GM19035 (cell line): ENCODE measurements at regions not wholly inside any gene's neighbourhood (a gene's known extent, or its start where the extent isn't known, plus 50 kb on each side); places are given as distances from the start of the nearest gene placed in this dataset.
"Not testable (repeated sequence)": the region's sequence is repeated elsewhere in the genome, so short reads cannot be mapped to it uniquely, and the experiment has no call there.

Experiments used
- ATAC-seq: cut with Tn5 transposase; IDR thresholded peaks from one replicate; pipeline ENCODE4 v1.9.1; 2021; ENCODE audit not compliant: unreplicated experiment

DNA sequence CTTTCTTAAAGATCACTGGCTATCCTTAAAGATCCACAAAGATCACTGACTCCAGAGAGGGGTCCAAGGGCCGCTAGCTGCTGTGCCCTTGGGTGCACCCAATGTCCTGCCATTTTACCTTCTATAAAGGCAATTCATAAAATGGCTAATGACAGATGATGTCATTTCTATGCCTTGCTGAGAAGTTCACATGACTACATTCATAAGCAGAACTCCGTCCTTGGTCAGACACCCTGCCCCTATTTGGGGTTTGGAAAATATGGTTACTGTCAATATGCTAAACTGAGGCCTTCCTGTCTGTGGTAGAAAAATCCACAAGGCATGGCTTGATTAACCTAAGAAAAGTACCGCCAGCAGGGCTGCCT lies 60.9 kb upstream of the BMAL1 start:
- ATAC-seq, result no peak

DNA sequence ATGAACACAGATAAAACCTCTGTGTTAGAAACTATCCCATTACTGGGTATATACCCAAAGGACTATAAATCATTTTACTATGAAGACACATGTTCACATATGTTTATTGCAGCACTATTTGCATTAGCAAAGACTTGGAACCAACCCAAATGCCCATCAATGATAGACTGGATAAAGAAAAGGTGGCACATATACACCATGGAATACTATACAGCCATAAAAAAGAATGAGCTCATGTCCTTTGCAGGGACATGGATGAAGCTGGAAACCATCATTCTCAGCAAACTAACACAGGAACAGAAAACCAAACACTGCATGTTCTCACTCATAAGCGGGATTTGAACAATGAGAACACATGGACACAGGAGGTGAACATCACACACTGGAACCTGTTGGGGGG lies 58.9 kb upstream of the BMAL1 start:
- ATAC-seq, result not testable (repeated sequence)

DNA sequence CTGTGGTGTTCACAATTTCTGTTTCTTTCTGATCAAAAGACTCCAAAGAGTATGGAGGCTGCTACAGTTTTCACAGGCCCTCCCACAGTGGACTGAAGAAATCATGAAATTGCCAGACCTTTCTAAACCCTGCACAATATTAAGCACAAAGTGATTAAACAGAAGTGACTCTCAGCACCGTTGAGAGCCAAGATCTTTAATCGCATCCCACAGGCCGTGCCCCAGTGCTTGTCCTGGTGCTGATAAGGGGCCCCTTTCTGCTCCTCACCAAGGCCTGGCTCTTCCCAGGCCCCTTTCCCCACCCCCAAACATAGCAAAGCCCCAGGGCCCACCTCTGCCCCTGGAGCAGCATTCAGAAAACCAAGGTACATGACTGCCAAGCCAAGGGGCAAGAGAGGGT lies 57.4 kb upstream of the BMAL1 start:
- ATAC-seq, result no peak

DNA sequence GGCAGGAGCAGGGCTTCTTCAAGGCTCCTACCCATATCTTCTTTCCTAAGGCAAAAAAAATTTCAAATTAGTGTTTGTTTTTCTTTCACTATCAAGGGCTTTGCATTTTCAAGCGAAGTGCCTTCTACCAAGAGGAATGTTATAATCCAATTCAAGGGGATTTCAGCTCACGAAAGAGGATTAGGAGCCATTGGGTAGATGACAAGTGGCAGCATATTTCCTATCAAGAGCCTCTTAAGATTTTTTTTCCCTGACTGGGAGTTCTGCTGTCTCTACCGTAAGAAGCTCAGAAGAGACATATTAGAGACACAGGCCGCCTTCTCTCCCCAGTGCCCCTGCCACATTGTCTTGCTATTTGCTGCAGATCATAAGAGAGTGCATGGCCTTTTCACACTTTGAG lies 55.9 kb upstream of the BMAL1 start:
- no peak for ATAC-seq

DNA sequence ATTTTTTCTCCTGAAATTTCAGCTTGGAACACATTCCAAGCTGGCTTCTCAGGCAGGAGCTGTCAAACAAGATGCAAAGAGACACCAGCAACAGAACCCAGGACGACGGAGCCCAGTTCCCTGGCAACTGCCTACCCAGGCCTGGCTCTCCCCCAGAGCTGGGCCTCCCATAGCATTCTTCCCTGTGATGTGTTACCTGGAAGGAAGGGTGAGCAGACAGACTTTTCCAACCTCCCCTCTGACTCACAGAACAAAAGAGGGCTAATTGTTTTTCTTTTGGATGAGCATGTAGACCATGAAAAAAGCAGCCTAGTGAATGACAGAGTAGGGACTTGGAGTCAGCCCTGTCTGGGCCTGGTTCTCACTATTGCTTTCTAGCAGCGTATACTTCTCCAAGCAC lies 55.3 kb upstream of the BMAL1 start:
- no peak for ATAC-seq

DNA sequence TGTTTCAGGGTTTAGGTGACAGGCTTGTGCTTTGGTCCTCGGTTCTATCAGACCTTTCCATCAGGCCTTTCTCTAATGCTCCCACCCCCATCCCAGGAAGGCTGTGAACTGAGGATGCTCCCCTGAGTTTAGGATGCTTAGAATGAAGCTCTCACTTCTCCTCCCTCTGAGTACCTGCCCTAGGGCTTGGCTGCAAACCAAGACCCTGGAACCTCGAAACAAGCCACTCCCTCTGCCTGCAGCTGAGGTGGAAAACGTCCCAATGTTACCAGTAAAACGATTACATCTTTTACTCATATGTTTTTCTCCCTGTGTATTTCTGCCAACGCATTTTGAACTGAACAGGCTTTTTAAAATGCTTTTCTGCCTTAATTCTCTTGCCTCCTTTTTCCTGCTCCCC lies 54.5 kb upstream of the BMAL1 start:
- no peak for ATAC-seq

DNA sequence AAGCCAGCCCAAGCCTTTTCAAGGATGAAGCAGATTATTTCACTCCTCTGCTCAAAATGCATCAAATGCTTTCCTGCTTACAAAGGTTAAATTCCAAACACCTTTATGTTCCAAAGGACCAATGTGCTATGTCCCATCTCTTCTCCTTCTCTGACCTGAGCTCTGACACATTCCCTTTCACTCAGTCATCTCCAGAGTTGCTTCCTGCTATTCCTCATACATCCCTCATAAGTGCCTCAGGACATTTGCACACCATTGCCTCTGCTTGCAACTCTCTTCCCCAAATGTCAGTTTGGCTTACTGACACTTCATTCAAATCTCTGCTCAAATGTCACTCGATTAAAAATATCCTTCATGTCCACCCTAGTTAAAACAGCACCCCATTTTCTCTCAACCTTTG lies 53.3 kb upstream of the BMAL1 start:
- no peak for ATAC-seq

DNA sequence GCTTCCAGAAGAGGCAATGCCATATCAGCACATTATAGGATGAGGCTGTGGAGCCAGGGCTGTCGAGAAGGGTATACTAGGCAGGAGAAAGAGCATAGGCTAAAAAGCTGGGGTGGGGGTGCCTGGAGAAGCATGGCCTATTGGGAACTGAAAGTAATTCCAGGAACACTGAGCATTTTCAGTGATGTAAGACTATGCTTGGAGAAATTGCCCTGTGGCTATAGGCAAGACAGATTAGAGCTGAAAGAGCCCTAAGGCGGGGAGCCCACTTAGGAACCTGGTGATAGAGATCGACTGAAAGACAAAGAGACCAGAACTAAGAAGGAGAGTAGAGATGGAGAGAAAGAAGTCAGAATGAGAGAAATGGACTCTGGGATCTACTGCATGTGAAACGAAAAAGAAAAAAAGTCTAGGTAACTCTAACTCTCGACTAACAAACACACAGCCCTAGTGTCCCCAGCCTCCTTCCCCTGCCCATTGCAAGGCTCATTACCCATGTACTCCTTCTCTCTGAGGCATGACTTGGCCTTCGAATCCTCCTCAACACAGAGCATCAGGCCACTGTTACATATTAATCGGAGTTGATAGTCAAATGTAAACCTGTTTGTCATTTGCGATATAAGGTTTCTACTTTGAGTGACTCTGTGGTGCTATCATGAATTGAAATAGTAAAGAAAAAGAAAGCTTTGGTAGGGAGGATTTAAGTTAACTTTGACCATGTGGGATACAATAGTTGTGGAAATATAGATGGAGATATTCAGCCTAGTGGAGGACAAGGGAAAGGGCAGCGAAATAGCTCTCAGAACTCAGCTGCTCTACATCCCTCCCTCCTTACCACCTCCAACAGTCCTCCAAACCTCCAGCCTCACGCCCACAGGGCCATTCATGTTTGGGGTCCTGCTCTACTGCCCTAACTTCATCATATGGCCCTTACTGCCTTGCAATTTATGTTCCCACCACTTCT lies 52.3 kb upstream of the BMAL1 start:
- no peak for ATAC-seq

DNA sequence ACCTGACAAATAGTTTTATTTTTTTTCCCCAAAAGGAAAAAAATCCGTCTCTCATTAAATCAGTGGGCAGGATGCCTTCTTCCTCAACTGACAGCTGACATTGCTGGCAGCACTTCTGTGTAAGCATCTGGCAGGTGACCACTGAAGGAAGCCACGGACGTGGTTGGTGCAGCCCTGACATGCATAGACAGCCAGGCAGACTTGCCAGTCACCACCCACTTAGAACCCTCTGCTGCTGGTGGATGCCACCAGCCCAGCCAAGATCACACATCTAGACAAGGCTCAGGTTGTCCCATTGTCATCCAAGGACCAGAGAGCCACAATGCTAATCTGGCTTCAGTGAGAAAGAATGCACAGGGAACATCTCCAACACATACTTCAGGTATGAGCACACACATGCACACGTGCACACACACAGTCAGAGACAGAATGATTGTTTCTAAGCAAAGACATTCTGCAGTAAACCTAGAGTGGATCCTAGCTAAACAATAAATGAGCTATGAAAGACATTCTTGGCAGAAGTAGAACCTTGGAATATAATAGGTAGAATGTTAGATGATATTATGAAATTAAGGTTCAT lies 49.8 kb upstream of the BMAL1 start:
- no peak for ATAC-seq
